ENCODE measurements at regions not wholly inside any gene's neighbourhood (a gene's known extent, or its start where the extent isn't known, plus 50 kb on each side); places are given as distances from the start of the nearest gene placed in this dataset.

- TF ChIP-seq CTCF (IDR thresholded peaks at IDR 0.05), result no peak
- no peaks in the 10 kb centered on the region for H3K4me1 ChIP-seq (ENCODE audit: low read depth)
- DNase-seq (no peak), ATAC-seq (no peak)
- intact Hi-C loops (cut with DNase I, micrococcal nuclease), result no loop called here
- no peak overlapping the region for H3K4me3 ChIP-seq
- peaks cover 12% of the 10 kb centered on the region for H3K9me3 ChIP-seq
- H3K36me3 ChIP-seq (ENCODE audit: low read depth), result no peaks in the 10 kb centered on the region
These were observed 50.3 kb upstream of the CXCL12 start for GRCh38 chr10:44435196-44435595.

GRCh38 chr10:44436240-44436639 is 51.3 kb upstream of the CXCL12 start:
- DNase-seq (no peak), ATAC-seq (no peak)
- intact Hi-C loops (cut with DNase I, micrococcal nuclease), result no loop called here
- TF ChIP-seq CTCF (IDR thresholded peaks at IDR 0.05), result no peak
- Histone ChIP-seq H3K9me3 (peaks cover 12% of the 10 kb centered on the region), H3K36me3 (ENCODE audit: low read depth) (no peaks in the 10 kb centered on the region), H3K4me1 (ENCODE audit: low read depth) (no peaks in the 10 kb centered on the region), H3K4me3 (no peak overlapping the region)

GRCh38 chr10:44437840-44438511 is 53.1 kb upstream of the CXCL12 start:
- intact Hi-C loops (cut with DNase I, micrococcal nuclease), result no loop called here
- peaks cover 8% of the 10 kb centered on the region for H3K9me3 ChIP-seq
- TF ChIP-seq CTCF (IDR thresholded peaks at IDR 0.05), result no peak
- no peaks in the 10 kb centered on the region for H3K36me3 ChIP-seq (ENCODE audit: low read depth)
- no peaks in the 10 kb centered on the region for H3K4me1 ChIP-seq (ENCODE audit: low read depth)
- ATAC-seq (no peak), DNase-seq (no peak)
- no peak overlapping the region for H3K4me3 ChIP-seq

- Histone ChIP-seq H3K9me3 (peaks cover 3% of the 10 kb centered on the region), H3K4me3 (no peak overlapping the region), H3K4me1 (ENCODE audit: low read depth) (no peaks in the 10 kb centered on the region), H3K36me3 (ENCODE audit: low read depth) (no peaks in the 10 kb centered on the region)
- intact Hi-C loops (cut with DNase I, micrococcal nuclease), result no loop called here
- TF ChIP-seq CTCF (IDR thresholded peaks at IDR 0.05), result no peak
- ATAC-seq, result no peak
- no peak for DNase-seq
These were observed 54.5 kb upstream of the CXCL12 start for GRCh38 chr10:44439239-44439957.

GRCh38 chr10:44439958-44440244 is 55.0 kb upstream of the CXCL12 start:
- intact Hi-C loops (cut with DNase I, micrococcal nuclease), result no loop called here
- H3K4me1 ChIP-seq (ENCODE audit: low read depth), result no peaks in the 10 kb centered on the region
- DNase-seq (no peak), ATAC-seq (no peak)
- no peak for TF ChIP-seq CTCF (IDR thresholded peaks at IDR 0.05)
- H3K4me3 ChIP-seq, result no peak overlapping the region
- no peaks in the 10 kb centered on the region for H3K36me3 ChIP-seq (ENCODE audit: low read depth)
- H3K9me3 ChIP-seq, result peaks cover 8% of the 10 kb centered on the region

All from mucosa of descending colon (tissue), 3 donors.